ENCODE measurements at regions not wholly inside any gene's neighbourhood (a gene's known extent, or its start where the extent isn't known, plus 50 kb on each side); places are given as distances from the start of the nearest gene placed in this dataset.

- Histone ChIP-seq H3K27me3 (no peaks in the 10 kb centered on the region), H3K4me3 (no peak overlapping the region), H3K36me3 (replicated peaks in 1 of 2) (no peaks in the 10 kb centered on the region), H3K4me1 (replicated peaks in 1 of 2) (no peaks in the 10 kb centered on the region), H3K27ac (no peak overlapping the region), H3K9me3 (replicated peaks in 1 of 3) (no peaks in the 10 kb centered on the region)
- no peak for DNase-seq
- 70 to 96% (median 75%) methylated on average over 6 of the region's 6 CpGs for WGBS, 4 donors
- intact Hi-C loops (cut with DNase I), result no loop called here
- TF ChIP-seq CTCF (IDR thresholded peaks at IDR 0.05) (no peak), POLR2A (IDR thresholded peaks at IDR 0.05) (no peak)
These were observed 449.9 kb downstream of the INHBA start for GRCh38 chr7:41252957-41253356.

- no peak for DNase-seq
- Histone ChIP-seq H3K27ac (no peak overlapping the region), H3K9me3 (replicated peaks in 1 of 3) (no peaks in the 10 kb centered on the region), H3K4me3 (no peak overlapping the region), H3K27me3 (no peaks in the 10 kb centered on the region), H3K4me1 (replicated peaks in 1 of 2) (no peaks in the 10 kb centered on the region), H3K36me3 (replicated peaks in 1 of 2) (no peaks in the 10 kb centered on the region)
- intact Hi-C loops (cut with DNase I), result no loop called here
- 35 to 57% (median 41%) methylated on average over 1 of the region's 1 CpG for WGBS, 4 donors
- no peak for TF ChIP-seq CTCF (IDR thresholded peaks at IDR 0.05)
- no peak for TF ChIP-seq POLR2A (IDR thresholded peaks at IDR 0.05)
These were observed 450.3 kb downstream of the INHBA start for GRCh38 chr7:41252551-41252950.

- H3K36me3 ChIP-seq (replicated peaks in 1 of 2), result no peaks in the 10 kb centered on the region
- H3K27ac ChIP-seq, result no peak overlapping the region
- no peak for DNase-seq
- H3K9me3 ChIP-seq (replicated peaks in 1 of 3), result no peaks in the 10 kb centered on the region
- TF ChIP-seq CTCF (IDR thresholded peaks at IDR 0.05) (no peak), POLR2A (IDR thresholded peaks at IDR 0.05) (no peak)
- intact Hi-C loops (cut with DNase I), result no loop called here
- no peaks in the 10 kb centered on the region for H3K27me3 ChIP-seq
- no peak overlapping the region for H3K4me3 ChIP-seq
- H3K4me1 ChIP-seq (replicated peaks in 1 of 2), result no peaks in the 10 kb centered on the region
- WGBS, 4 donors, result 80 to 91% (median 84%) methylated on average over 5 of the region's 5 CpGs
These were observed 455.6 kb downstream of the INHBA start for GRCh38 chr7:41247143-41247865.

- 73 to 92% (median 86%) methylated on average over 1 of the region's 1 CpG for WGBS, 4 donors
- TF ChIP-seq CTCF (IDR thresholded peaks at IDR 0.05) (no peak), POLR2A (IDR thresholded peaks at IDR 0.05) (no peak)
- no peaks in the 10 kb centered on the region for H3K36me3 ChIP-seq (replicated peaks in 1 of 2)
- H3K4me1 ChIP-seq (replicated peaks in 1 of 2), result no peaks in the 10 kb centered on the region
- intact Hi-C loops (cut with DNase I), result no loop called here
- no peak for DNase-seq
- H3K27me3 ChIP-seq, result no peaks in the 10 kb centered on the region
- no peak overlapping the region for H3K27ac ChIP-seq
- H3K9me3 ChIP-seq (replicated peaks in 1 of 3), result no peaks in the 10 kb centered on the region
- H3K4me3 ChIP-seq, result no peak overlapping the region
These were observed 457.0 kb downstream of the INHBA start for GRCh38 chr7:41245916-41246315.
